Upper lobe of left lung (tissue), 4 donors: ENCODE measurements at regions not wholly inside any gene's neighbourhood (a gene's known extent, or its start where the extent isn't known, plus 50 kb on each side); places are given as distances from the start of the nearest gene placed in this dataset.

Experiments
- CTCF ChIP-seq, 6 experiments: fragments of 450-650 bp in 4 of 6; fragments of 200-600 bp in 2 of 6; sonication (generic) in 2 of 6; IDR thresholded peaks; one replicate each; pipeline ENCODE4 v1.5.1; 2016 to 2019; ENCODE audit warnings: antibody characterized with exemption in 6 of 6
- EP300 ChIP-seq, 4 donors: sonication (generic); formaldehyde crosslinking; IDR thresholded peaks; one replicate each; pipeline ENCODE4 v1.5.1; 2017; ENCODE audit warnings: antibody characterized with exemption in 4 of 4, control low read depth in 2 of 4
- POLR2A ChIP-seq, 4 donors: fragments of 450-650 bp; IDR thresholded peaks; one replicate each; pipeline ENCODE4 v1.5.1; 2016 to 2017; ENCODE audit warnings: antibody characterized with exemption in 4 of 4, mild to moderate bottlenecking in 2 of 4
- POLR2AphosphoS5 ChIP-seq, 2 donors: sonication (generic); formaldehyde crosslinking; IDR thresholded peaks; one replicate each; pipeline ENCODE4 v1.5.1; 2017; ENCODE audit warnings: antibody characterized with exemption in 2 of 2

GRCh38 chr18:78510091-78510490 lies 469.5 kb upstream of the SALL3 start:
- no peak for TF ChIP-seq POLR2AphosphoS5 (IDR thresholded peaks at IDR 0.05)
- TF ChIP-seq CTCF (IDR thresholded peaks at IDR 0.05): no peak
- TF ChIP-seq POLR2A (IDR thresholded peaks at IDR 0.05): no peak
- no peak for TF ChIP-seq EP300 (IDR thresholded peaks at IDR 0.05)
